Panc1 (cell line): ENCODE measurements at regions not wholly inside any gene's neighbourhood (a gene's known extent, or its start where the extent isn't known, plus 50 kb on each side); places are given as distances from the start of the nearest gene placed in this dataset.

Experiments
- ATAC-seq: fragments of 200-7000 bp; cut with Tn5 transposase; 2 replicates; pipeline ENCODE4 v1.9.1; 2020; ENCODE audit warnings: mild to moderate bottlenecking, moderate library complexity
- BruUV-seq: library from RNA; stranded (reverse); fragments of 400-500 nt; replicated peaks from 2 replicates; lab custom pipeline; 2021; lab: Mats Ljungman, UMichigan
- CTCF ChIA-PET: fragments of 300-600 bp; sonication (Branson Sonifier 250); formaldehyde crosslinking; loops from one replicate; lab custom pipeline; 2022; ENCODE audit warnings: antibody characterized with exemption; lab: Charles Lee
- POLR2A ChIA-PET: fragments of 300-600 bp; sonication (Branson Sonifier 250); formaldehyde crosslinking; loops from one replicate; lab custom pipeline; 2022; ENCODE audit warnings: antibody characterized with exemption; lab: Charles Lee
- DNase-seq: peaks from one replicate; pipeline ENCODE4 v3.0.0-alpha.2; 2010; ENCODE audit warnings: low read depth, low spot score
- H3K27ac ChIP-seq: 2 replicates; pipeline ENCODE4 v1.5.1; 2011; ENCODE audit warnings: mild to moderate bottlenecking, low read length, inconsistent platforms
- H3K27me3 ChIP-seq: fragments of 200-500 bp; sonication (Bioruptor generic); 2 replicates; pipeline ENCODE4 v1.6.0; 2014; ENCODE audit warnings: low read length, inconsistent platforms; ENCODE audit not compliant: control insufficient read depth, insufficient read depth
- H3K36me3 ChIP-seq: fragments of 200-500 bp; sonication (Bioruptor generic); 2 replicates; pipeline ENCODE4 v1.5.1; 2014; ENCODE audit warnings: inconsistent platforms, mild to moderate bottlenecking, low read length, moderate library complexity; ENCODE audit not compliant: control insufficient read depth, insufficient read depth
- H3K4me1 ChIP-seq: 2 replicates; pipeline ENCODE4 v1.5.1; 2011; ENCODE audit warnings: inconsistent platforms, mild to moderate bottlenecking, low read length, moderate library complexity; ENCODE audit not compliant: control insufficient read depth, insufficient read depth
- H3K4me3 ChIP-seq, 2 experiments: 2 replicates each; pipeline ENCODE4 v1.5.1; 2011 to 2012; ENCODE audit warnings: low read depth in 2 of 2, low read length in 2 of 2, mild to moderate bottlenecking in 2 of 2, inconsistent platforms in 1 of 2, moderate library complexity in 1 of 2
- H3K9me3 ChIP-seq: fragments of 200-500 bp; sonication (Bioruptor generic); 2 replicates; pipeline ENCODE4 v1.5.1; 2014; ENCODE audit warnings: low read depth, mild to moderate bottlenecking, inconsistent platforms, low read length, moderate library complexity; ENCODE audit not compliant: control insufficient read depth, insufficient read depth
- POLR2AphosphoS5 ChIP-seq: IDR thresholded peaks from 2 replicates; pipeline ENCODE4 v1.6.1; 2012; ENCODE audit warnings: mild to moderate bottlenecking, low read depth, low read length, moderate library complexity
- REST ChIP-seq, 2 experiments: IDR thresholded peaks; 2 replicates each; pipeline ENCODE4 v1.6.1; 2011 to 2012; ENCODE audit warnings: low read depth in 2 of 2, control low read depth in 1 of 2, low read length in 1 of 2, mild to moderate bottlenecking in 1 of 2, moderate library complexity in 1 of 2; ENCODE audit not compliant: insufficient read depth in 1 of 2
- SIN3A ChIP-seq: IDR thresholded peaks from 2 replicates; pipeline ENCODE4 v1.6.1; 2012; ENCODE audit warnings: low read depth, mild to moderate bottlenecking, low read length, moderate library complexity, borderline replicate concordance; ENCODE audit not compliant: insufficient read depth
- TCF7L2 ChIP-seq: IDR thresholded peaks from 2 replicates; pipeline ENCODE4 v1.6.1; 2011; ENCODE audit warnings: mild to moderate bottlenecking, low read depth, low read length, inconsistent platforms
- in situ Hi-C: cut with HindIII; loops from 2 replicates; pipeline ENCODE4 v1.10.0; 2016; ENCODE audit warnings: low sequenced_read_pairs, low pct_unique_long_range_greater_than_20kb
- intact Hi-C: fragments of 100-400 bp; cut with micrococcal nuclease; formaldehyde crosslinking; loops from one replicate; pipeline ENCODE4 v1.10.0; 2022; ENCODE audit not compliant: unreplicated experiment
- TF ChIP-seq, protein P1 (sequence below): fragments of 450-650 bp; IDR thresholded peaks from 2 replicates; pipeline ENCODE4 v1.5.1; 2017; ENCODE audit warnings: mild to moderate bottlenecking

- Histone ChIP-seq H3K9me3 (no peaks in the 10 kb centered on the region), H3K27me3 (no peaks in the 10 kb centered on the region), H3K4me1 (no peaks in the 10 kb centered on the region), H3K36me3 (no peaks in the 10 kb centered on the region), H3K27ac (no peak overlapping the region), H3K4me3 (no peak overlapping the region)
- in situ Hi-C loops (no loop called here), intact Hi-C loops (no loop called here)
- BruUV-seq: no TSS peak
- no peak for DNase-seq
- no peak for ATAC-seq
- CTCF ChIA-PET: no interaction called here
- TF ChIP-seq REST (IDR thresholded peaks at IDR 0.05; ENCODE audit: insufficient read depth in 1 of 2, low read depth in 2 of 2, low read length in 1 of 2): no peak
- no peak for TF ChIP-seq POLR2AphosphoS5
- TF ChIP-seq, protein P1, sequence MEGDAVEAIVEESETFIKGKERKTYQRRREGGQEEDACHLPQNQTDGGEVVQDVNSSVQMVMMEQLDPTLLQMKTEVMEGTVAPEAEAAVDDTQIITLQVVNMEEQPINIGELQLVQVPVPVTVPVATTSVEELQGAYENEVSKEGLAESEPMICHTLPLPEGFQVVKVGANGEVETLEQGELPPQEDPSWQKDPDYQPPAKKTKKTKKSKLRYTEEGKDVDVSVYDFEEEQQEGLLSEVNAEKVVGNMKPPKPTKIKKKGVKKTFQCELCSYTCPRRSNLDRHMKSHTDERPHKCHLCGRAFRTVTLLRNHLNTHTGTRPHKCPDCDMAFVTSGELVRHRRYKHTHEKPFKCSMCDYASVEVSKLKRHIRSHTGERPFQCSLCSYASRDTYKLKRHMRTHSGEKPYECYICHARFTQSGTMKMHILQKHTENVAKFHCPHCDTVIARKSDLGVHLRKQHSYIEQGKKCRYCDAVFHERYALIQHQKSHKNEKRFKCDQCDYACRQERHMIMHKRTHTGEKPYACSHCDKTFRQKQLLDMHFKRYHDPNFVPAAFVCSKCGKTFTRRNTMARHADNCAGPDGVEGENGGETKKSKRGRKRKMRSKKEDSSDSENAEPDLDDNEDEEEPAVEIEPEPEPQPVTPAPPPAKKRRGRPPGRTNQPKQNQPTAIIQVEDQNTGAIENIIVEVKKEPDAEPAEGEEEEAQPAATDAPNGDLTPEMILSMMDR: no peak
- no peak for TF ChIP-seq TCF7L2
- TF ChIP-seq SIN3A: no peak
- POLR2A ChIA-PET: no interaction called here
Measured at GRCh38 chr13:77466753-77467422, 68.6 kb upstream of the SCEL start.

GRCh38 chr13:77465603-77466195 is 69.8 kb upstream of the SCEL start:
- ChIA-PET POLR2A (no interaction called here), CTCF (no interaction called here)
- ATAC-seq: no peak
- H3K4me1 ChIP-seq: no peaks in the 10 kb centered on the region
- DNase-seq: no peak
- no peak overlapping the region for H3K27ac ChIP-seq
- no peaks in the 10 kb centered on the region for H3K27me3 ChIP-seq
- TF ChIP-seq REST (IDR thresholded peaks at IDR 0.05; ENCODE audit: insufficient read depth in 1 of 2, low read depth in 2 of 2, low read length in 1 of 2) (no peak), POLR2AphosphoS5 (no peak), TCF7L2 (no peak), SIN3A (no peak)
- TF ChIP-seq, protein P1: no peak
- intact Hi-C loops: no loop called here
- no peak overlapping the region for H3K4me3 ChIP-seq
- BruUV-seq: no TSS peak
- H3K36me3 ChIP-seq: no peaks in the 10 kb centered on the region
- in situ Hi-C loops: no loop called here
- no peaks in the 10 kb centered on the region for H3K9me3 ChIP-seq
